Mammary epithelial cell (primary cell): ENCODE measurements at regions not wholly inside any gene's neighbourhood (a gene's known extent, or its start where the extent isn't known, plus 50 kb on each side); places are given as distances from the start of the nearest gene placed in this dataset.

ENCODE experiments used
- EZH2 ChIP-seq: IDR thresholded peaks from 2 replicates; pipeline ENCODE4 v1.6.1; 2012; ENCODE audit warnings: low read length, inconsistent platforms, borderline replicate concordance
- TF ChIP-seq, protein P1 (sequence below), 2 donors: IDR thresholded peaks in 1 of 2; conservative IDR thresholded peaks in 1 of 2; 2 replicates each; pipeline ENCODE4 v1.5.1; 2011 to 2012; ENCODE audit warnings: inconsistent platforms in 2 of 2, low read length in 2 of 2, mild to moderate bottlenecking in 2 of 2, control low read depth in 1 of 2, low read depth in 1 of 2; ENCODE audit not compliant: insufficient read depth in 1 of 2; ENCODE audit errors: extremely low read depth in 1 of 2

DNA sequence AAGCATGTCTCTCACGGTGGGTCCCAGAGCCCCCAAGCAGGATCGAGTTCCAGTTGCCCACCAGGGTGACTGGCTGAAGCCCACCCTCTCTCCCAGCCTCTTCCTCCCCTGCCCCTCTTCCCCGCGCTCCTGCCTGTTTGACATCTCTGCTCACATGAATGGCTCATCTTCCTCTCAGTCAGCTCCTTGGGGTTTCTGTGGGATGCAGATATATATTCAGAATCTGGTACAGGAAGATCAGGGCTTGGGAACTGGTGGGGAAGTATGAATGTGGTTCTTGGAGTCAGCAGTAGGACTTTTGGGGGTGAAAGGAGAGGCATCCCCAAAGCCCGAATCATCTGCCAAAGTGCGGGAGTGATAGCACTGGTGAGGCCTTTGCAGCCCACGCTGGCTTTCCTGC, 158.9 kb upstream of the CIBAR2 start:
- TF ChIP-seq, protein P1, sequence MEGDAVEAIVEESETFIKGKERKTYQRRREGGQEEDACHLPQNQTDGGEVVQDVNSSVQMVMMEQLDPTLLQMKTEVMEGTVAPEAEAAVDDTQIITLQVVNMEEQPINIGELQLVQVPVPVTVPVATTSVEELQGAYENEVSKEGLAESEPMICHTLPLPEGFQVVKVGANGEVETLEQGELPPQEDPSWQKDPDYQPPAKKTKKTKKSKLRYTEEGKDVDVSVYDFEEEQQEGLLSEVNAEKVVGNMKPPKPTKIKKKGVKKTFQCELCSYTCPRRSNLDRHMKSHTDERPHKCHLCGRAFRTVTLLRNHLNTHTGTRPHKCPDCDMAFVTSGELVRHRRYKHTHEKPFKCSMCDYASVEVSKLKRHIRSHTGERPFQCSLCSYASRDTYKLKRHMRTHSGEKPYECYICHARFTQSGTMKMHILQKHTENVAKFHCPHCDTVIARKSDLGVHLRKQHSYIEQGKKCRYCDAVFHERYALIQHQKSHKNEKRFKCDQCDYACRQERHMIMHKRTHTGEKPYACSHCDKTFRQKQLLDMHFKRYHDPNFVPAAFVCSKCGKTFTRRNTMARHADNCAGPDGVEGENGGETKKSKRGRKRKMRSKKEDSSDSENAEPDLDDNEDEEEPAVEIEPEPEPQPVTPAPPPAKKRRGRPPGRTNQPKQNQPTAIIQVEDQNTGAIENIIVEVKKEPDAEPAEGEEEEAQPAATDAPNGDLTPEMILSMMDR (conservative IDR thresholded peaks at IDR 0.05 in 1 of 2, IDR thresholded peaks at IDR 0.05 in 1 of 2; ENCODE audit: extremely low read depth in 1 of 2, insufficient read depth in 1 of 2, low read depth in 1 of 2, low read length in 2 of 2) = no peak
- no peak for TF ChIP-seq EZH2
